Germinal center (tissue), 1 donor: ENCODE measurements at regions not wholly inside any gene's neighbourhood (a gene's known extent, or its start where the extent isn't known, plus 50 kb on each side); places are given as distances from the start of the nearest gene placed in this dataset.
A peak's percentile ranks its signal among the peaks of the same experiment; 100 is the strongest.
"Not testable (repeated sequence)": the region's sequence is repeated elsewhere in the genome, so short reads cannot be mapped to it uniquely, and the experiment has no call there.

Source experiments
- DNase-seq: peaks from one replicate; pipeline ENCODE4 v3.0.0; 2012; ENCODE audit warnings: mixed read lengths, low spot score

GRCh38 chr1:121006826-121007225, 117.3 kb downstream of the PPIAL4A start:
- DNase-seq, result not testable (repeated sequence)

GRCh38 chr1:121007755-121008154, 118.2 kb downstream of the PPIAL4A start:
- DNase-seq, result not testable (repeated sequence)

DNA sequence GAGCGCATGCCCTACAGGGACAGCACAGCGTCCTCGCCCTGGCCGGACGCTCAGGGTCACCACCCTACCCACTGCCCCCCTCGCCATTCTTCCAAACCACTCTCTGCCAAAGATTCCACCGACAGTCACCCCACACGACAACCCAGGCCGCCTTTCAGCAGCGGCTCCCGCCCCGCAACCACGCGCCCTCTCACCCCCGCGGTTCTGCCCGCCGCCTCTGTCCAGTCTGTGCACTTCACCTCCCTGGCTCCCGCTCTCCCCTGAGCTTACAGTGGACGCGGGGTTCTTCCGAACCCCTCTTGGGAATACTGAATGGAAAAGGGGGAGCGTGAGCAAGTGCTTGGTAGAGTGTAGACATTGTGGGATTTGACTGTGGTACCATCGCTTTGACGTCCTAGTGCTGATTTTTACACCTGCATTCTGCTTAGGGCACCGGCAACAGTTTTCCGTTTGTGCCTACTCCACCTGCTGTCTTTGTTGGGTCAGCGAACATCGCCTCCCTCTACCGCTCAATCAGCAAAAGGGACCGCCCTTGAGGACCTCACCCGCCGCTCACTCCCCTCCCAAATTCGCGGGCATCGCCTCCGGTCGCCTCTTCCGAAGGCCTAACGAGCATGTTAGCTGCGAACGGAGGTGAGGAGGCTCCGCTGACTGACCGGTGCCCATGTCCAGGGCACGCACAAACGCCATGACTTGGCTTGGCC, 119.1 kb downstream of the PPIAL4A start:
- DNase-seq, result not testable (repeated sequence)

DNA sequence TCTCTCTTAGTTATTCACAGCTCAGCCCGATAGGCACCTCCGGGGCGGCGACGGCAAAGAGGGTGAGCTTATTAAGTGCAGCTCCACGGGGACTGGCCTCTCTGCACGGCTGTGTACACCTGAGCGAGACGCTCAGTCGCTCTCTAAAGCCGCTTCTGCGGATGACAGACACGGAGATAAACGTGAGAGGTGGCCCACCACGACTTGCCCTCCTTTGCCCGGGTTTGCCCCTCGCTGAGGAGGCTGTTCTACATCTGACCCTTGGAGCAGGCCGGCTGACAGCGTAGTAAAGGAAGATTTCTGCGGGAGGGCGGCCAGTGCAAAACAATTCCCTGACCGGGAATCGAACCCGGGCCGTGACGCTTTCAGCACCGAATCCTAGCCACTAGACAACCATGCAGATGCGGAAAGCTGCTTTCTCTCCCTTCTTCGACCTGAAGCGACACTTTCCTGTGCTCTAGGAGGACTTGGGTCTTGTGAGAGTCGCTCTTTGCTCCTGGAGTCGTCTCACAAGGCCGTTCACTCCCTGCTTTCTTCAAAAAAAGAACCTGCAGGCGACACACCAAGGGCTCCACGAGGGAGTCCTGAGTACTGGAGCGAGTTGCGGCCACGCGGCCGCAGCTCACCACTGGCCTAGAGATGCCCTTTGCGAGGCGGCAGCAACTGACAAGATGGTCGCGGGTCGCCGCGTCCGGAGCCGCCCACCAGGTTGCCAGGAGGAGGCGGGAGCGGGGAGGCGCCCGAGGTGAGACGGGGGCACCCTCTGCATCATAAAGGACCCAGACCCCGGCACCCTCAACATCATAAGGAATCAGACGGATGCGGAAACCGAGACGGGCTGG, 119.9 kb downstream of the PPIAL4A start:
- peak; percentile 1 for DNase-seq

DNA sequence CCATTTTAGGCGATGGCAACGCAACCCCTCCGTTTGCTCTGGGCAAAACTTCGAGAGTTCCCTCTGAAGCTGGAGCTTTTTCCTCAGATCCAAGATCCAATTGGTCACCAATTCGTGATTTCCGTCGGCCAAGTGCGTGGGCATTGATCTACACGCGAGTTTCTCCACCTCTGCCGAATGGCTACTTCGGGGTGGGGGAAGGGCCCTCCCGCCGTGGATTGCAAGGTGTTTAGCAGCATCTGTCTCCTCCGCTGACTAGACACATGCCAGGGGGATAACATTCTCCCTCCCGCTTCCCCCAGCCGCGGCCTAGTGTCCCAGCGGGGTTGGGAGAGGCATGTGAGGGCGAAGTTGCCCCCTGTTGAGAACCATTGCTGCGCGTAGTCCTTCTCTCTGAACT, 120.6 kb downstream of the PPIAL4A start:
- not testable (repeated sequence) for DNase-seq

DNA sequence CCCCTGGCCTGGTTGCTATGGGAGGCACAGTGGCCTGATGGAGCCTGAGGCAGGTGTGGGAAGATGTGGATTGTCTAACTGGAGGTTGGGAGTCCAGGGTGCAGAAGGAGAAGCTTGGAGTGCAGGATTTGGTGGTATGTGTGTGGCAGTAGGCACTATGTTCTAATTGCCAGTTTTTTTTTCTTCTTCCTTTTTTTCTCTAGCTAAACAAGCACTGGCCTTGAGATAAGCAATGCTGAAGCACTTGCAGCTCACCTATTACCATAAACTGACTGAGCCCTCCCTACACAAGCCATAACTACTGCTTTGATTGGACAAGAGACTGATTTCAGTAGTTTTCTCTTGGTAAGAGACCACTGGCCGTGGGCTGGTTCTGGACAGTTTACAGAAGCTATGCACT, 123.6 kb downstream of the PPIAL4A start:
- DNase-seq, result not testable (repeated sequence)

DNA sequence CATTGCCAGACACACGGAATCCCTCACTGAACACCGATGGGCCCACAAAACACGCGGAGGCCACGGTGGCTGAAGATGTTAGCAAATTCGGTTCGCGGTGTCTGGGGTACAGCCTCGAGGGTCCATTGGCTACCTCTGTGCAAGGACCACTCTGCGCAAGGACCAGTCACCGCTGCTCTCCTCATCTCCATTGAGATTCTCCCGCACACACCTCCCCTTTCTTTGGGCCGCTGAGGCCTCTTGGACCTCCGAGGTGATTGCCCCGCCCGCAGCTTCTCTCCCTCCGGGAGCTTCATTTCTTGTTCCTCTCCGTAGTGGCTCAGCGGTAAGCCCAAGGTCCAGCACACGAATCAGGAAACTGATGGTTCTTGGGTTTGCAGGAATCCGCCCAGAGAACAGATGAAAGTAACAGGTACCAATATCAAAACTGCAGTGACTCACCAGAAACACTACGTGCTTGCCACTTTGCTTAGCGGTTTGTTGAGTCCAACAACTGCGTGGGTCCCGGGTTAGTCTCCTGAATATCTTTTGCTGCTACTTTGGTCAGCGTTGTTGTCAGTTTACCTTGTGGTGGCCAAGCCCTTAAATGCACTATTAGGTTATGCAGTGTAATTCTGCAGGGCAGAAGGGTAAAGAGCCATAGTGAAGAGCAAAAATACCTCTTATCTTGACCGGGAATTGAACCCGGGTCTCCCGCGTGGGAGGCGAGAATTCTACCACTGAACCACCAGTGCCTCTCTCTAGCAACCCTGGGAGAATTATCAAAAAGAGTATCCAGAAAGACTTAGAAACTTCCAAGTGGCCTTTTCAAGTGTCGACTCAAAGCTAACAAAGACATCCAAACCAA, 126.8 kb downstream of the PPIAL4A start:
- not testable (repeated sequence) for DNase-seq

- DNase-seq, result not testable (repeated sequence)
These were observed 130.3 kb downstream of the PPIAL4A start for GRCh38 chr1:121019715-121020349.

DNA sequence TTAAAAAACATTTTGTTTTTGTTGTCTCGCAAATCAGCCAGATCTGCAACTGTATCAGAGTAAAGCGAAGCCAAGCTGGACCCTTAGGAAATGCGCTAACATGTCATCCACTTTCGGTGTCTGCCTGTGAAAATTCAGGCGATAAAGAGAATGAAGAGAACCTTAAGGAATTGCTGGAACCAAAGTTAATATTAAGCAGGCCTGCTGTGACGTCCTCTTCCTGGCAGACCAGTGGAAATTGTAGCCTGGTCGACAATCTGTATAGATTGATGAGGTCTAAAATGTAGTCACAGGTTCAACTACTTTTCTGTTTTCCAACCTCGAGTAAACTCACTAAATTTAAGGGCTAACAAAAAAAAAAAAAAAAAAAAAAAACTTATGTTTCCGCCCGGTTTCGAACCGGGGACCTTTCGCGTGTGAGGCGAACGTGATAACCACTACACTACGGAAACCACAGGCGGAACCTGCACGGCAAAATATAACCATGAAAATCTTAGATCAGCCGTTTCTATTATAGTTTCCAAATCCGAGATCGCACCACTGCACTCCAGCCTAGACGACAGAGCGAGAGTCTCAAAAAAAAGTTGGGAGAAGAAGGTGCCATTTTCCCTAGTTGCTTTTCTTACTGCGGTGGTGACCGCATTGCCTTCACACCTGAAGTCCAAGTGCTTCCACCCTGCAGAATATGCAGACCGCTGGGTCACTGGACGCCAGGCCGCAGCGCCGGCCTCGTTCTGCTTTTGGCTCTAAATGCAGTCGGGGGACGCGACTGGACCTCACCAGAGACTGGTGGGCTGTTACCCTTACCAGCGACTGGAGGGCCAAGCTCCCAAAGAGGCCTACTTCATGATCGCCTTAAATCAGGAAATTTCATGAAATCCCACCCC, 131.0 kb downstream of the PPIAL4A start:
- not testable (repeated sequence) for DNase-seq

GRCh38 chr1:121021716-121022115, 132.1 kb downstream of the PPIAL4A start:
- DNase-seq, result not testable (repeated sequence)

DNA sequence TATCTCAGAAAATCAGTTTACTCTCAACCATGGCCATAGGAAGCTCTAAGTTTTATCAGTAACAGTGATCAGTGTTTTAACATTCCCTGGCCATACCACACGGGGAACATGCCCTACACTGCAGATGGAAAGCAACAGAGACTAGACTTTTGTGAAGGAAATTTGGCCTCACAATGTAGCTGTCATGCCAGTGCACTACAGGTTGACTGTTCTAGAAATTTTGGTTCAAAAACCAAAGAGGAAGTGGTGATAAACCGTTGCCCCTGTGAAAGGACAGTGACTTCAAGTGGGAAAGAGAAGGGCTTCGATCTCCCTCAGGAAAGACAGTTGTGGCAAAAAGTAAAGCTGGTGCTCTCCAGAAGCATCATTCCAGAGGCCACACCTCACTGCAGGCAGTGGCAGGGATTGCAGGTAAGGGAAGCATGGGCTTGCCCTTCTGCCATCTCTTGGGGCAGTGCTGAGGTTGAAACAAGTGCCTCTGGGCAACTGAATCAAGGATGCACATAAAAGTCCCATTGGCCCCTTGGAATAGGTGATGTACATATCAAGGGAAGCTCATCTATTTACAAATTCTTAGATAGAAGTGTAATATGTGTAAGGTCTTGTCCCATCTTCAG, 143.4 kb downstream of the PPIAL4A start:
- not testable (repeated sequence) for DNase-seq

- not testable (repeated sequence) for DNase-seq
These were observed 147.2 kb downstream of the PPIAL4A start for GRCh38 chr1:121036792-121037191.

DNA sequence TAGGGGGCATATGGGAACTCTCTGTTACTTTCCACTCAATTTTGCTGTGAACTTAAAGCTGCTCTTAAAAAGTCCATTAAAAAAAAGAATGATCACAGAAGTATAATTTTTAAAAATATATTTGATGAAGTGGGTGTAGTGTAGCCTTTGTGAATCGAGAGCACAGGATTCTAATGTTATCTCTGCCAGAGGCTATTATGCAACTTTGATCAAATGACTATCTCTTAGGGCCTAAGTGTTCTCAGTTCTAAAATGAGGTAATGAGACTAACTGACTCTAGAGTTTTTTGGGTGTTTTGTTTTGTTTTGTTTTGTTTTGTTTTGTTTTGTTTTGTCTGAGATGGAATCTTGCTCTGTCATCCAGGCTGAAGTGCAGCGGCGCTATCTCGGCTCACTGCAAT, 143.2 kb downstream of the FAM72B start:
- not testable (repeated sequence) for DNase-seq

DNA sequence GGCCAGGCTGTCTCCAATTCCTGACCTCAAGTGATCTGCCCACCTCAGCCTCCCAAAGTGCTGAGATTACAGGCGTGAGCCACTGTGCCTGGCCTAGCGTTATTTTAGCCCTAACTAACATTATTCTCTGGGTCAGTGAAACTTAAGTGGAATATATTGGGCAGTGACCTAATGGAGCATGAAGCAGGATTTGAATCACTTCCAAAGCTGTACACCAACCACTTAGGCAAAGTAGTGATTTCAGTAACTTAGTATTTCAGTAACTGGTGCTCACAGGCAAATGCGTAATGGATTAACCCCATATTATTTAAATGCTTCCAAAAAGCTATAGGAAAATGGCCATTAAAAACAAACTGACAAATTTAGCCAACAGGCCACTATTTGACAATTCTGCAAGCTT, 142.6 kb downstream of the FAM72B start:
- not testable (repeated sequence) for DNase-seq

DNA sequence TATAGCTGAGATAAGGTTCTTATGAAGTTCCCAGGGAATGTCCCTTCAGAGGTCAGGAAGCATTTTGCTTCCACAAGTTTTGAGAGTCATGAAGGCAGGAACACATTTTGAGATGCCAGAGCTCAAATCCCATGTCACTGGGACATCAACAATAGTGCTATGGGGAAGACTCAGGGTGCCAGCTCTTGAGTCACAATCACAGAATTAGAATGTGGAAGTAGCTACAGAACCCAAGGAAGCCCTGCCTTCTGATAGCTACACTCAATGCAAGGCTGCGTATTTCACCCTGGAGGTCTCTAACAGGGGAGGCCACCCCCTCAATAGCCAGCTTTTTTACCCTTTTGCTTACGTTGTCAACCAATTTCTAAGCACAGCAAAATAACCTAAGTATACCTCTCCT, 141.3 kb downstream of the FAM72B start:
- not testable (repeated sequence) for DNase-seq

DNA sequence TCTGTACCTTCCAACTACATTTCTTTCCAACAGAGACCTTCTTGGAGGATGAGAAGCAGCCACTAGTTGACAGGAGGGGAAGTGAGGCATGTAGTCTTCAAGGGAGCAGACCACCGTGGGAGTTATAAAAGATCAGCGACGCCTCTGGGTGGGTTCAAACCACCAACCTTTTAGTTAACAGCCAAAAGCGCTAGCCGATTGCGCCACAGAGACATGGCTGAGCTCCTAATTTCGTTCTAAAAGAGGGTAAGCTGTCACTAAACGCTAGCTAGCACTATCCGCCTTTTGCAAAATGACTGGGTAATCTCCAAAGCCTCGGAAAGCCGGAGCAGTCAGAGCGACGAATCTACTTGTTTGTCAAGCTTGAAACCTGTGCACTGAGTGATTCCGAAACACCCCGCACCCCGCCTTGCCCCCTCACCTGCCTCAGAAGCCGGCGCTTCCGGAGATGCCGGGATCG, 135.8 kb downstream of the FAM72B start:
- not testable (repeated sequence) for DNase-seq

DNA sequence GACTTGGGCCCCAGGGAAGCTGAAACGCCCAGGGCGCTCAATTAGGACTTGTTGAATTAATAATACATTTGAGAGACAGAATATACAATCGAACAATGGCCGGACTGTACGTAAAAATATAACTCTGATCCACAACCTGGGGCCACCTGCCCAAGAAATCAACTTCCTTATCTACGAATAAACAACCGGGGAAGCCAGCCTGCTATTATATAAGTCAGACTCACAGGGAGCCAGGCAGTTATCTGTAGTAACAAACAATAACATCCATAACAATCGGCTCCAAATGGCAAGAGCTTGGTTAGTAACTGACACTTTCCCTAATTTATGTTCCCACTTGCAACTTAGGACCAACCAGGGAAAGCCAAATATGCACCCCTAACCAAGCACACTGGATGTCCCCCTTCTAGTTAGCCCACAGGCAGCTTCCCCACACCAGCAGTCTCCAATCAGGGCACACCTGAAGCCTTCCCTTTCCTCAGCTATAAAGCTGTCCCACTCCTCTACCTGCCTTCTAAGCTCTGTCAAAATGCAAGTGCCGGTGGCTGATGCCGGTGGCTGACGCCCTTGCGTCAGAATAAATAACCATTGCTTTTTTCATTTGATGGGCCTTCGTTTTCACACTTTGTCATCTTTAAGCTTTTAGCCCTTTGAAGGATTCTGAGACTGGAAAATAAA, 135.2 kb downstream of the FAM72B start:
- DNase-seq, result not testable (repeated sequence)

DNA sequence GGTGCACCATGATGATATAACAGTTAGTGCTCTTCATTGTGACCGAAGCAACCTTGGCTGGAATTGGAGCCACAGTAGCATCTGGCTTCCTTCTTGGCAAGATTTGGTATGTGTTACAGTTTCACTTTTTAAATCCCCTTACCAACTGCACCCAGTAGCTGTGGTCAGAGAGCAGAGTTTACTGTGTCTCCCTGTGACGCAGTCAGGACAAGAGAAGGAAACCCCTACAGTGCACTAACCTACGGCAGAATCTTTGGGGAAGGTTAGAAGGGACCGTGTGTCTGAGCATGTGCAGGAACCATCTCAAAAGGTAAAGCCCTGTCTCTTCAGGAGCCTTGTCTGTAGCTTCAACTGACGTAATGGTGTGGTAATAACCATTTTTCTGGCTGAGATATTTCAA, 134.0 kb downstream of the FAM72B start:
- not testable (repeated sequence) for DNase-seq

DNA sequence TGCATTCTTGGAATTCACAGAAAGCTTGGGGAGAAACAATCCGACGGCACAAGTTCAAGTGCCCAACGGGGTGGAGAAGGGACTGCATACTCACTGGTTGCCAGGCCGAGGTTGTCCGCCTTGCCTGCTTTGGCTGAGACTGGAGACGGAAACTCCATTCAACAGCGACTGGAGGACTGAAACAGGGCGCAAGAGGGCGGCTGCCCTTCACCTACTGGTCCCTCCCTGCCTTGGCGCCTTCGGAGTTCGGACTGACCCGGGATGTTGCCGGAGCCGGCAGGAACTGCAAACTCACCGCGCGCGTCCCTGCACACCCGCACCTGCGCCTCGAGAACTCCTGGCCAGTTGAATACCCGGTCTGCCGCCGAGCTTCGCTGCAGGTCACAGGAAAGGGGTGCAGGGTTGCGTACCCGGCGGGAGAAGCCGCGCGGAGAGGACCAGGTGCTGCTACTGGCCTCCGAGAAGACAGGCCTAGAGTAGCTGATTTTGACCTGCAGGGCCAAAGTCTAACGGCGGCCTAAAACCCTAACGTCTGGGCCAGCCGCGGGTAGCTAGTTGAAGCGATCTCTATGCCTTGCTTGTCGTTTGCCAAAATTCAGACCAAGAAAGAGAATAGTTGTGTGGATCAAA, 132.9 kb downstream of the FAM72B start:
- DNase-seq, result not testable (repeated sequence)
